ENCODE measurements at regions not wholly inside any gene's neighbourhood (a gene's known extent, or its start where the extent isn't known, plus 50 kb on each side); places are given as distances from the start of the nearest gene placed in this dataset.
A peak's percentile ranks its signal among the peaks of the same experiment; 100 is the strongest.

DNA sequence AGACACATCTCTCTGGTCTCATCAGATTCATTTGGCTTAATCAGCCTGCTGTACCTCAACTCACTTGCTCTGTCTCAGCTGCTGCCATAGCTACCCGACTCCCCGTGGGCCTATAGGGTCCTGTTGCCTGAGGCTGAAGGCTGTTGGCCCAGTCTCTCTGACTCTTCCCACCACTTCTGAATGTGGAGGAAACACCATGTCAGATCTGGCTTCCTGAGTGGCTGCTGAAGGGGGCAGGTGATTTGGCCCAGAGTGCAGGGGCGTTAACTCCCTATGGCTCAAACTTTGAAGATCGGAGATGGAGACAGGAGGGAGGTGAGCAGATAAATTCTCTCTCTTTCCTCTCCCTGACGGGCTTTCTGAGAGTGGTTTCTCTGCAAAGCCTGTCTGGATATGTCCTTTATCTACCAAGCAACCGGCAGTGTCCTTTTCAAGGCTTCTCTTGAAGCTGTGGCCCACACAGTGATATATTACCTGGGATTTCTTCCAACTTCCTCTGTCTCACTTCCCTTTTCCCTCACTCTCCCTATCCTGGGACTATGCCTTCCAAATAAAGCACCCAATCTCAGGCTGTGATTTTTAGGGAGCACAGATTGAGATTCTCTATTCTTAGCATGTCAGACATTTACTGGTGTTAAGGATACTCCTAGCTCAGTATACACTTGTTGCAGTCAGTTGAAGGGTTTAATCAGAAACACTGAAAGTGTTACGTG is 334.9 kb upstream of the TBC1D5 start:
- H2BK120ac ChIP-seq (ENCODE audit: low read depth, low read length): no peak overlapping the region
- no peak overlapping the region for H3K27ac ChIP-seq (ENCODE audit: low read depth, low read length)
- no peak overlapping the region for H2AK5ac ChIP-seq (ENCODE audit: low read length)
- no CpG with 5 or more reads among the region's 7 CpGs for WGBS (ENCODE audit: extremely low coverage, insufficient coverage, low lambda C conversion rate)
- no peaks in the 10 kb centered on the region for H3K79me2 ChIP-seq (ENCODE audit: control insufficient read depth, insufficient read depth, low read length)
- H3K23ac ChIP-seq (ENCODE audit: low read length): no peak overlapping the region
- H3K4ac ChIP-seq (ENCODE audit: low read depth, low read length): no peak overlapping the region
- H3K27me3 ChIP-seq (ENCODE audit: insufficient read depth, low read length, poor library complexity): no peaks in the 10 kb centered on the region
- no peak overlapping the region for H3K56ac ChIP-seq (ENCODE audit: low read length)
- H3K4me2 ChIP-seq (ENCODE audit: low read length): no peak overlapping the region
- no peak overlapping the region for H3K18ac ChIP-seq (ENCODE audit: low read length)
- no peak overlapping the region for H4K8ac ChIP-seq (ENCODE audit: low read depth, low read length)
- H3K4me3 ChIP-seq (ENCODE audit: low read length): no peak overlapping the region
- no peak overlapping the region for H2BK15ac ChIP-seq (replicated peaks; ENCODE audit: low read depth)
- no peak overlapping the region for H4K5ac ChIP-seq (ENCODE audit: low read length)
- no peaks in the 10 kb centered on the region for H3K36me3 ChIP-seq (ENCODE audit: control insufficient read depth, insufficient read depth, low read length)
- no peak overlapping the region for H3K9ac ChIP-seq (ENCODE audit: low read length)
- H3K4me1 ChIP-seq (ENCODE audit: control insufficient read depth, low read depth, low read length): no peaks in the 10 kb centered on the region
- no peak for DNase-seq
- no peaks in the 10 kb centered on the region for H3K79me1 ChIP-seq (ENCODE audit: low read length)
- no peak overlapping the region for H2BK5ac ChIP-seq (ENCODE audit: low read length)

- no peak overlapping the region for H3K4me2 ChIP-seq (ENCODE audit: low read length)
- H3K36me3 ChIP-seq (ENCODE audit: control insufficient read depth, insufficient read depth, low read length): no peaks in the 10 kb centered on the region
- H4K5ac ChIP-seq (ENCODE audit: low read length): no peak overlapping the region
- H3K9ac ChIP-seq (ENCODE audit: low read length): no peak overlapping the region
- H2BK5ac ChIP-seq (ENCODE audit: low read length): no peak overlapping the region
- no peak overlapping the region for H3K23ac ChIP-seq (ENCODE audit: low read length)
- no peak overlapping the region for H2BK15ac ChIP-seq (replicated peaks; ENCODE audit: low read depth)
- no peak overlapping the region for H3K27ac ChIP-seq (ENCODE audit: low read depth, low read length)
- no peak overlapping the region for H4K8ac ChIP-seq (ENCODE audit: low read depth, low read length)
- H3K56ac ChIP-seq (ENCODE audit: low read length): no peak overlapping the region
- no peak overlapping the region for H2AK5ac ChIP-seq (ENCODE audit: low read length)
- no peak overlapping the region for H3K4me3 ChIP-seq (ENCODE audit: low read length)
- no peaks in the 10 kb centered on the region for H3K4me1 ChIP-seq (ENCODE audit: control insufficient read depth, low read depth, low read length)
- H3K18ac ChIP-seq (ENCODE audit: low read length): no peak overlapping the region
- H2BK120ac ChIP-seq (ENCODE audit: low read depth, low read length): no peak overlapping the region
- no peaks in the 10 kb centered on the region for H3K79me1 ChIP-seq (ENCODE audit: low read length)
- H3K4ac ChIP-seq (ENCODE audit: low read depth, low read length): no peak overlapping the region
- H3K79me2 ChIP-seq (ENCODE audit: control insufficient read depth, insufficient read depth, low read length): no peaks in the 10 kb centered on the region
- peak; percentile 77 for DNase-seq
- WGBS (ENCODE audit: extremely low coverage, insufficient coverage, low lambda C conversion rate): no CpG with 5 or more reads among the region's 1 CpG
- H3K27me3 ChIP-seq (ENCODE audit: insufficient read depth, low read length, poor library complexity): no peaks in the 10 kb centered on the region
Measured at GRCh38 chr3:18076301-18076700, 333.9 kb upstream of the TBC1D5 start.

GRCh38 chr3:18075799-18076198 is 333.4 kb upstream of the TBC1D5 start:
- Histone ChIP-seq H3K4me2 (ENCODE audit: low read length) (no peak overlapping the region), H4K8ac (ENCODE audit: low read depth, low read length) (no peak overlapping the region), H2BK120ac (ENCODE audit: low read depth, low read length) (no peak overlapping the region), H3K4ac (ENCODE audit: low read depth, low read length) (no peak overlapping the region), H2BK5ac (ENCODE audit: low read length) (no peak overlapping the region), H3K9ac (ENCODE audit: low read length) (no peak overlapping the region), H4K5ac (ENCODE audit: low read length) (no peak overlapping the region), H3K4me3 (ENCODE audit: low read length) (no peak overlapping the region), H3K27ac (ENCODE audit: low read depth, low read length) (no peak overlapping the region), H3K23ac (ENCODE audit: low read length) (no peak overlapping the region), H3K56ac (ENCODE audit: low read length) (no peak overlapping the region), H3K79me2 (ENCODE audit: control insufficient read depth, insufficient read depth, low read length) (no peaks in the 10 kb centered on the region), H3K79me1 (ENCODE audit: low read length) (no peaks in the 10 kb centered on the region), H3K18ac (ENCODE audit: low read length) (no peak overlapping the region), H2AK5ac (ENCODE audit: low read length) (no peak overlapping the region), H2BK15ac (replicated peaks; ENCODE audit: low read depth) (no peak overlapping the region), H3K27me3 (ENCODE audit: insufficient read depth, low read length, poor library complexity) (no peaks in the 10 kb centered on the region), H3K4me1 (ENCODE audit: control insufficient read depth, low read depth, low read length) (no peaks in the 10 kb centered on the region), H3K36me3 (ENCODE audit: control insufficient read depth, insufficient read depth, low read length) (no peaks in the 10 kb centered on the region)
- no peak for DNase-seq
- no CpG with 5 or more reads among the region's 1 CpG for WGBS (ENCODE audit: extremely low coverage, insufficient coverage, low lambda C conversion rate)

GRCh38 chr3:18071833-18072232 is 329.4 kb upstream of the TBC1D5 start:
- Histone ChIP-seq H3K9ac (ENCODE audit: low read length) (no peak overlapping the region), H2AK5ac (ENCODE audit: low read length) (no peak overlapping the region), H4K5ac (ENCODE audit: low read length) (no peak overlapping the region), H4K8ac (ENCODE audit: low read depth, low read length) (no peak overlapping the region), H3K4me2 (ENCODE audit: low read length) (no peak overlapping the region), H3K23ac (ENCODE audit: low read length) (no peak overlapping the region), H2BK5ac (ENCODE audit: low read length) (no peak overlapping the region), H2BK120ac (ENCODE audit: low read depth, low read length) (no peak overlapping the region), H3K79me2 (ENCODE audit: control insufficient read depth, insufficient read depth, low read length) (no peaks in the 10 kb centered on the region), H3K4me1 (ENCODE audit: control insufficient read depth, low read depth, low read length) (no peaks in the 10 kb centered on the region), H3K27ac (ENCODE audit: low read depth, low read length) (no peak overlapping the region), H3K56ac (ENCODE audit: low read length) (no peak overlapping the region), H3K4ac (ENCODE audit: low read depth, low read length) (no peak overlapping the region), H3K27me3 (ENCODE audit: insufficient read depth, low read length, poor library complexity) (no peaks in the 10 kb centered on the region), H3K36me3 (ENCODE audit: control insufficient read depth, insufficient read depth, low read length) (no peaks in the 10 kb centered on the region), H3K79me1 (ENCODE audit: low read length) (no peaks in the 10 kb centered on the region), H3K4me3 (ENCODE audit: low read length) (no peak overlapping the region), H2BK15ac (replicated peaks; ENCODE audit: low read depth) (no peak overlapping the region), H3K18ac (ENCODE audit: low read length) (no peak overlapping the region)
- no peak for DNase-seq

DNA sequence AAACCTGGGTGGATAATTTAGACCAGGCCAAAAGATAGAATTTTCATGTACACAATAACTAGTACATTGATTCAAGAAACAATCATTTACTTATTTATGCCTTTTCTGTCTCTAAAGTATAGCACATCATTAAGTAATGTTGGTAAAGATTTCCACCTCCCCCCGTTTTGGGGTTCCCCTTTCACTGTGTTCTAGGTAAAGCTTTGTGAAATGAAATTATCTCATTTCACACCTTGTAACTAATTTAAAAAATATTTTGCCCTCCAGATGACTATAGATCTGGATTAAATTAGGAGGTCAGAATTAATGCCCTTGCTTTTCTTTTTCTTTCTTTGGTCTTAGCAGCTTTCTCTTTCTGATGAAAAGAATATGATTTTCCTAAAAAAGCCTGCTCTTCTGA is 328.5 kb upstream of the TBC1D5 start:
- Histone ChIP-seq H2BK15ac (replicated peaks; ENCODE audit: low read depth) (no peak overlapping the region), H2BK120ac (ENCODE audit: low read depth, low read length) (no peak overlapping the region), H3K56ac (ENCODE audit: low read length) (no peak overlapping the region), H3K4me1 (ENCODE audit: control insufficient read depth, low read depth, low read length) (no peaks in the 10 kb centered on the region), H3K79me1 (ENCODE audit: low read length) (no peaks in the 10 kb centered on the region), H4K8ac (ENCODE audit: low read depth, low read length) (no peak overlapping the region), H3K9ac (ENCODE audit: low read length) (no peak overlapping the region), H3K23ac (ENCODE audit: low read length) (no peak overlapping the region), H4K5ac (ENCODE audit: low read length) (no peak overlapping the region), H2BK5ac (ENCODE audit: low read length) (no peak overlapping the region), H2AK5ac (ENCODE audit: low read length) (no peak overlapping the region), H3K27ac (ENCODE audit: low read depth, low read length) (no peak overlapping the region), H3K4me3 (ENCODE audit: low read length) (no peak overlapping the region), H3K79me2 (ENCODE audit: control insufficient read depth, insufficient read depth, low read length) (no peaks in the 10 kb centered on the region), H3K4me2 (ENCODE audit: low read length) (no peak overlapping the region), H3K27me3 (ENCODE audit: insufficient read depth, low read length, poor library complexity) (no peaks in the 10 kb centered on the region), H3K4ac (ENCODE audit: low read depth, low read length) (no peak overlapping the region), H3K18ac (ENCODE audit: low read length) (no peak overlapping the region), H3K36me3 (ENCODE audit: control insufficient read depth, insufficient read depth, low read length) (no peaks in the 10 kb centered on the region)
- no CpG with 5 or more reads among the region's 1 CpG for WGBS (ENCODE audit: extremely low coverage, insufficient coverage, low lambda C conversion rate)
- DNase-seq: no peak

DNA sequence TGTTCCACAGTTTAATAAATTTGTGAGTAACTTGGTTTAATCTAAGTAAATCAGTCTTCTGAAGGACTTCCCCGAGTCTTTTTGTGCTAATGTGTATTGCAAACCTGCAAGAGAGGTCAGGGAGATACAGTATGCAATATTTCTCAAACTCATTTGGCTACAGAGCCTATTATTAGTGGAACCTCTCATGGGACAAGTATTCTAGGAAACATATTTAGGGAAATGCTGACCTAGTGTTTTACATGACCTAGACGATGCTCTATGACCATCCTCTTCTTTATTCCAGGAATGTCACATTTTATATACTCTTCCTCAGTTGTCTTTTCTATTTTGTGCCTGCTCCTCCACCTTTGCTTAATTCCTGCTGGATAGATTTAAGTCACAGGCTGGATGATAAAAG is 327.8 kb upstream of the TBC1D5 start:
- no peak overlapping the region for H3K4ac ChIP-seq (ENCODE audit: low read depth, low read length)
- H3K23ac ChIP-seq (ENCODE audit: low read length): no peak overlapping the region
- H3K27me3 ChIP-seq (ENCODE audit: insufficient read depth, low read length, poor library complexity): no peaks in the 10 kb centered on the region
- H3K4me3 ChIP-seq (ENCODE audit: low read length): no peak overlapping the region
- H2BK15ac ChIP-seq (replicated peaks; ENCODE audit: low read depth): no peak overlapping the region
- no peak overlapping the region for H3K27ac ChIP-seq (ENCODE audit: low read depth, low read length)
- no peak overlapping the region for H4K5ac ChIP-seq (ENCODE audit: low read length)
- H2BK120ac ChIP-seq (ENCODE audit: low read depth, low read length): no peak overlapping the region
- H3K79me2 ChIP-seq (ENCODE audit: control insufficient read depth, insufficient read depth, low read length): no peaks in the 10 kb centered on the region
- H3K4me2 ChIP-seq (ENCODE audit: low read length): no peak overlapping the region
- H4K8ac ChIP-seq (ENCODE audit: low read depth, low read length): no peak overlapping the region
- H3K18ac ChIP-seq (ENCODE audit: low read length): no peak overlapping the region
- H2BK5ac ChIP-seq (ENCODE audit: low read length): no peak overlapping the region
- H3K79me1 ChIP-seq (ENCODE audit: low read length): no peaks in the 10 kb centered on the region
- no peak overlapping the region for H2AK5ac ChIP-seq (ENCODE audit: low read length)
- no CpG with 5 or more reads among the region's 2 CpGs for WGBS (ENCODE audit: extremely low coverage, insufficient coverage, low lambda C conversion rate)
- no peak for DNase-seq
- no peak overlapping the region for H3K9ac ChIP-seq (ENCODE audit: low read length)
- no peaks in the 10 kb centered on the region for H3K36me3 ChIP-seq (ENCODE audit: control insufficient read depth, insufficient read depth, low read length)
- H3K56ac ChIP-seq (ENCODE audit: low read length): no peak overlapping the region
- H3K4me1 ChIP-seq (ENCODE audit: control insufficient read depth, low read depth, low read length): no peaks in the 10 kb centered on the region
